ENCODE measurements at regions not wholly inside any gene's neighbourhood (a gene's known extent, or its start where the extent isn't known, plus 50 kb on each side); places are given as distances from the start of the nearest gene placed in this dataset.

GRCh38 chr10:4453276-4453675 is 372.7 kb upstream of the AKR1E2 start:
- TF ChIP-seq, protein P1, sequence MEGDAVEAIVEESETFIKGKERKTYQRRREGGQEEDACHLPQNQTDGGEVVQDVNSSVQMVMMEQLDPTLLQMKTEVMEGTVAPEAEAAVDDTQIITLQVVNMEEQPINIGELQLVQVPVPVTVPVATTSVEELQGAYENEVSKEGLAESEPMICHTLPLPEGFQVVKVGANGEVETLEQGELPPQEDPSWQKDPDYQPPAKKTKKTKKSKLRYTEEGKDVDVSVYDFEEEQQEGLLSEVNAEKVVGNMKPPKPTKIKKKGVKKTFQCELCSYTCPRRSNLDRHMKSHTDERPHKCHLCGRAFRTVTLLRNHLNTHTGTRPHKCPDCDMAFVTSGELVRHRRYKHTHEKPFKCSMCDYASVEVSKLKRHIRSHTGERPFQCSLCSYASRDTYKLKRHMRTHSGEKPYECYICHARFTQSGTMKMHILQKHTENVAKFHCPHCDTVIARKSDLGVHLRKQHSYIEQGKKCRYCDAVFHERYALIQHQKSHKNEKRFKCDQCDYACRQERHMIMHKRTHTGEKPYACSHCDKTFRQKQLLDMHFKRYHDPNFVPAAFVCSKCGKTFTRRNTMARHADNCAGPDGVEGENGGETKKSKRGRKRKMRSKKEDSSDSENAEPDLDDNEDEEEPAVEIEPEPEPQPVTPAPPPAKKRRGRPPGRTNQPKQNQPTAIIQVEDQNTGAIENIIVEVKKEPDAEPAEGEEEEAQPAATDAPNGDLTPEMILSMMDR (IDR thresholded peaks at IDR 0.05 in 8 of 11, conservative IDR thresholded peaks at IDR 0.05 in 3 of 11) = no peak
- TF ChIP-seq POLR2AphosphoS5 (IDR thresholded peaks at IDR 0.05) (no peak), POLR2A (IDR thresholded peaks at IDR 0.05) (no peak)
- intact Hi-C loops (cut with DNase I; ENCODE audit: low total_unique reads) = no loop called here
- Histone ChIP-seq H3K4me1 (peaks cover 0 to 10% (median 0%) of the 10 kb centered on the region in 6 donors), H3K27me3 (replicated peaks in 1 of 7) (no peaks in the 10 kb centered on the region), H3K27ac (no peak overlapping the region), H3K4me3 (no peak overlapping the region), H3K36me3 (no peaks in the 10 kb centered on the region), H3K9me3 (no peaks in the 10 kb centered on the region)
- WGBS, 5 donors = 79 to 92% (median 84%) methylated on average over 8 of the region's 8 CpGs
- DNase-seq = no peak

DNA sequence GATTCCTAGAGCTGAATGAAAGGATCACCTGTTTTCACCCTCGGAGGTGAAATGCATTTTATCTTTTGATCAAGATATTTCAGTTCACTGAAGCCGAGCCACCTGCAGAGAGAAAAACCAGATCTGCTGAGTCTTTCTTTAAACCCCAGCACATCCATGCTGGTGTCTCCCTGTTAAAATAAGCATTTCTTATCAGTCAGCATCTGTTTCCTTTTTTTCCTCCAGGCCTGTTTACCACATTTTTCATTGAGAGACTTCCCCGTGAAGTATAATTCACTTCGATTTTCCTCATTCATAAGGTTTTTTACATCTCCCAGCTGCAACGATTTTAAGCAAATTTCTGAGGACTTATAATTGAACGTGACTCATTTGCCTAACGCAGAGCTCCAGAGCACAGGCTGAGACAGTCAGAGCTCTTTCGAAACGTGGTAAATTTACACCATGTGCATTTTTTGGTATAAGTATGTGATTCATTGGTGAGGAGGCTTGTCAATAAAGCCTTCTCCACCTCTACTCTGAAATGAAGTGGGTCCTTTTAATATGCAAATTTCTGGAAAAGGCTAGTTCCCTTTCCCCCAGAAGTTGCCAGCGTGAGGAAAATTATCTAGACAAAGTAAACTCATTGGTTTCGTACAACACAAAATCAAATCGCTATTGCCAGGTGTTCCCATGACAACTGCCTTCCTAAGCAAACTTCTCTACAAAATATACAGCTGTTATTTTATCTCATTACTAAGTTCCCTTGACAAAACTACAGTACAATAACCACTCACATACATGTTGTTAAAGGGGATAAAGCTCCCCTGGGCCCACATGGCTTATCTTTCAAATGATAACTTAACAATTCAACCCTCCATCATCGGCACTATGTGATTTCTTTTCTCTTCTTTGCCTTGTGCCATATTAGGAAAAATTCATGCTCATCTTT is 374.8 kb upstream of the AKR1E2 start:
- H3K4me1 ChIP-seq = peaks cover 0 to 10% (median 0%) of the 10 kb centered on the region in 6 donors
- no peak overlapping the region for H3K4me3 ChIP-seq
- H3K27me3 ChIP-seq (replicated peaks in 1 of 7) = no peaks in the 10 kb centered on the region
- intact Hi-C loops (cut with DNase I; ENCODE audit: low total_unique reads) = no loop called here
- WGBS, 5 donors = 19 to 32% (median 24%) methylated on average over 13 of the region's 13 CpGs
- H3K27ac ChIP-seq = no peak overlapping the region
- H3K36me3 ChIP-seq = no peaks in the 10 kb centered on the region
- no peaks in the 10 kb centered on the region for H3K9me3 ChIP-seq
- DNase-seq = no peak
- TF ChIP-seq, protein P1 (IDR thresholded peaks at IDR 0.05 in 8 of 11, conservative IDR thresholded peaks at IDR 0.05 in 3 of 11) = no peak
- no peak for TF ChIP-seq POLR2A (IDR thresholded peaks at IDR 0.05)
- TF ChIP-seq POLR2AphosphoS5 (IDR thresholded peaks at IDR 0.05) = no peak

GRCh38 chr10:4450169-4450568 is 375.8 kb upstream of the AKR1E2 start:
- no peaks in the 10 kb centered on the region for H3K36me3 ChIP-seq
- WGBS, 5 donors = 94 to 97% (median 95%) methylated on average over 5 of the region's 5 CpGs
- H3K27me3 ChIP-seq (replicated peaks in 1 of 7) = no peaks in the 10 kb centered on the region
- intact Hi-C loops (cut with DNase I; ENCODE audit: low total_unique reads) = no loop called here
- peaks cover 0 to 1% (median 0%) of the 10 kb centered on the region in 8 donors for H3K9me3 ChIP-seq
- no peak for DNase-seq
- TF ChIP-seq, protein P1 (IDR thresholded peaks at IDR 0.05 in 8 of 11, conservative IDR thresholded peaks at IDR 0.05 in 3 of 11) = no peak
- TF ChIP-seq POLR2AphosphoS5 (IDR thresholded peaks at IDR 0.05) (no peak), POLR2A (IDR thresholded peaks at IDR 0.05) (no peak)
- H3K4me1 ChIP-seq = peaks cover 0 to 10% (median 0%) of the 10 kb centered on the region in 6 donors
- H3K4me3 ChIP-seq = no peak overlapping the region
- no peak overlapping the region for H3K27ac ChIP-seq

GRCh38 chr10:4448030-4448429 is 378.0 kb upstream of the AKR1E2 start:
- DNase-seq = no peak
- Histone ChIP-seq H3K36me3 (no peaks in the 10 kb centered on the region), H3K27ac (no peak overlapping the region), H3K9me3 (peaks cover 0 to 23% (median 14%) of the 10 kb centered on the region in 8 donors), H3K4me1 (peaks cover 0 to 10% (median 0%) of the 10 kb centered on the region in 6 donors), H3K27me3 (replicated peaks in 1 of 7) (no peaks in the 10 kb centered on the region), H3K4me3 (no peak overlapping the region)
- intact Hi-C loops (cut with DNase I; ENCODE audit: low total_unique reads) = no loop called here
- 18 to 51% (median 37%) methylated on average over 1 of the region's 1 CpG for WGBS, 5 donors
- no peak for TF ChIP-seq POLR2A (IDR thresholded peaks at IDR 0.05)
- no peak for TF ChIP-seq POLR2AphosphoS5 (IDR thresholded peaks at IDR 0.05)
- TF ChIP-seq, protein P1 (IDR thresholded peaks at IDR 0.05 in 8 of 11, conservative IDR thresholded peaks at IDR 0.05 in 3 of 11) = no peak
